BE2C (cell line): ENCODE measurements at regions not wholly inside any gene's neighbourhood (a gene's known extent, or its start where the extent isn't known, plus 50 kb on each side); places are given as distances from the start of the nearest gene placed in this dataset.
A peak's percentile ranks its signal among the peaks of the same experiment; 100 is the strongest.

Experiments used
- DNase-seq: peaks from one replicate; pipeline ENCODE4 v3.0.0-alpha.2; 2020
- H3K27me3 ChIP-seq: fragments of 250-450 bp; sonication (Bioruptor Pico); 2 replicates; pipeline ENCODE4 v1.5.1; 2020; ENCODE audit warnings: mild to moderate bottlenecking
- H3K36me3 ChIP-seq: fragments of 250-450 bp; sonication (Bioruptor Pico); 2 replicates; pipeline ENCODE4 v1.5.1; 2020; ENCODE audit warnings: mild to moderate bottlenecking
- H3K4me1 ChIP-seq: fragments of 250-450 bp; sonication (Bioruptor Pico); 2 replicates; pipeline ENCODE4 v1.5.1; 2020
- H3K4me3 ChIP-seq: 2 replicates; pipeline ENCODE4 v1.5.1; 2011; ENCODE audit warnings: low read depth, low read length
- H3K9me3 ChIP-seq: fragments of 250-450 bp; sonication (Bioruptor Pico); 2 replicates; pipeline ENCODE4 v1.5.1; 2020
- TF ChIP-seq, protein P1 (sequence below): IDR thresholded peaks from 2 replicates; pipeline ENCODE4 v1.5.1; 2012; ENCODE audit warnings: mild to moderate bottlenecking, low read depth, low read length

DNA sequence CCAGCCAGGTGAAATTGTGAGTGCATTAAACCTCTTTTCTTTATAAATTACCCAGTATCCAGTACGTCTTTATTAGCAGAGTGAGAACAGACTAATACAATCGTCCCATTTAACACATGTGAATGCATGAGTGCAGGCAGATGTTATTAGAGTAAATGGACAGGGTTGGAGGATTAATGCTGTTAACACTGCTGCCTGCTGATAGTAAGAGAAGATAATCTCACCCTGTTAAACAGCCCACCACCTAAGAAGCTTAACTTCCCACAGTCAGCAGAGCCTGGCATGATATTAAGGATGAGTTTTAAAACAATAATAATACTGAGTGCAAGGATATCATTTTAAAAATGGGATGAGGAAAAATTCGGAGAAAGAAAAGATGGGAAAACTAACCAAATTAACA lies 181.4 kb upstream of the LHX8 start:
- Histone ChIP-seq H3K36me3 (no peaks in the 10 kb centered on the region), H3K27me3 (no peaks in the 10 kb centered on the region), H3K9me3 (no peaks in the 10 kb centered on the region), H3K4me1 (no peaks in the 10 kb centered on the region), H3K4me3 (no peak overlapping the region)
- TF ChIP-seq, protein P1, sequence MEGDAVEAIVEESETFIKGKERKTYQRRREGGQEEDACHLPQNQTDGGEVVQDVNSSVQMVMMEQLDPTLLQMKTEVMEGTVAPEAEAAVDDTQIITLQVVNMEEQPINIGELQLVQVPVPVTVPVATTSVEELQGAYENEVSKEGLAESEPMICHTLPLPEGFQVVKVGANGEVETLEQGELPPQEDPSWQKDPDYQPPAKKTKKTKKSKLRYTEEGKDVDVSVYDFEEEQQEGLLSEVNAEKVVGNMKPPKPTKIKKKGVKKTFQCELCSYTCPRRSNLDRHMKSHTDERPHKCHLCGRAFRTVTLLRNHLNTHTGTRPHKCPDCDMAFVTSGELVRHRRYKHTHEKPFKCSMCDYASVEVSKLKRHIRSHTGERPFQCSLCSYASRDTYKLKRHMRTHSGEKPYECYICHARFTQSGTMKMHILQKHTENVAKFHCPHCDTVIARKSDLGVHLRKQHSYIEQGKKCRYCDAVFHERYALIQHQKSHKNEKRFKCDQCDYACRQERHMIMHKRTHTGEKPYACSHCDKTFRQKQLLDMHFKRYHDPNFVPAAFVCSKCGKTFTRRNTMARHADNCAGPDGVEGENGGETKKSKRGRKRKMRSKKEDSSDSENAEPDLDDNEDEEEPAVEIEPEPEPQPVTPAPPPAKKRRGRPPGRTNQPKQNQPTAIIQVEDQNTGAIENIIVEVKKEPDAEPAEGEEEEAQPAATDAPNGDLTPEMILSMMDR = no peak
- DNase-seq = no peak

DNA sequence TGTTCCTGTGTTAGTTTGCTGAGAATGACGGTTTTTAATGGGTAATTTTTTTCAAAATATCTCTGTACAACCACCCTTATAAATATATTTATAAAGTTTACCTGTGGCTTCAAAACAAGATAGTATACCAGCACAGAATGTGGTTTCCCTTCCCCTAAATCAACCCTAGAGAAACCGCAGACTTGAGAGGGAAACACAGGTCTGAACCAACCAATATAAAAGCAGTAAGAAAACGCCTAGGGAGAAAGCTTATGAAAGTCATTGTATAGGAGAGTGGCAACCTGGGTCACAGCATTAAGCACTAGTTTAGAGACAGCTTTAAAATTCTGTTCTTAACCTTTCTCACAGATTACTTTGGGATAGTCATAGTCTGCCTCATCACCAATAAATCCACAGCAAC lies 180.6 kb upstream of the LHX8 start:
- no peak for DNase-seq
- no peaks in the 10 kb centered on the region for H3K4me1 ChIP-seq
- H3K27me3 ChIP-seq = no peaks in the 10 kb centered on the region
- H3K4me3 ChIP-seq = no peak overlapping the region
- no peaks in the 10 kb centered on the region for H3K36me3 ChIP-seq
- TF ChIP-seq, protein P1 = no peak
- H3K9me3 ChIP-seq = no peaks in the 10 kb centered on the region

DNA sequence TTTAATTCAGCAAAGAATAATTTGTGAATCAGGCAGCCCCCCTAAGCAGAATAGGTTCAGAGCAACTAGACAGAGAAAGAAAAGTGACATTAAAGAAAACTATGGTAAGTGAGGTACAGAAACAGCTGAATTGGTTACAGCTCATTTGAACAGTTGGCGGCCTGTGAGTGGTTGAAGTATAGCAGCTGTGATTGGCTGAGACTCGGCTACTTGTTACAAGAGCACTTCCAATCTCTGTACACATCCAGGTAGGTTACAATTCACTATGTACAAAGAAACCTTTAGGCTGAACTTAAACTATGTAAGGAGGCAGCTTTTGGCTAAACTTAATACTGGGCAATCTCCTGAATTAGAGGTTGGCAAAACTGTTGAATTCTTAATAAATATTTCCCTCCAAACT lies 171.1 kb upstream of the LHX8 start:
- no peaks in the 10 kb centered on the region for H3K36me3 ChIP-seq
- H3K4me1 ChIP-seq = no peaks in the 10 kb centered on the region
- DNase-seq = no peak
- H3K27me3 ChIP-seq = no peaks in the 10 kb centered on the region
- H3K4me3 ChIP-seq = no peak overlapping the region
- no peaks in the 10 kb centered on the region for H3K9me3 ChIP-seq
- TF ChIP-seq, protein P1 = no peak

DNA sequence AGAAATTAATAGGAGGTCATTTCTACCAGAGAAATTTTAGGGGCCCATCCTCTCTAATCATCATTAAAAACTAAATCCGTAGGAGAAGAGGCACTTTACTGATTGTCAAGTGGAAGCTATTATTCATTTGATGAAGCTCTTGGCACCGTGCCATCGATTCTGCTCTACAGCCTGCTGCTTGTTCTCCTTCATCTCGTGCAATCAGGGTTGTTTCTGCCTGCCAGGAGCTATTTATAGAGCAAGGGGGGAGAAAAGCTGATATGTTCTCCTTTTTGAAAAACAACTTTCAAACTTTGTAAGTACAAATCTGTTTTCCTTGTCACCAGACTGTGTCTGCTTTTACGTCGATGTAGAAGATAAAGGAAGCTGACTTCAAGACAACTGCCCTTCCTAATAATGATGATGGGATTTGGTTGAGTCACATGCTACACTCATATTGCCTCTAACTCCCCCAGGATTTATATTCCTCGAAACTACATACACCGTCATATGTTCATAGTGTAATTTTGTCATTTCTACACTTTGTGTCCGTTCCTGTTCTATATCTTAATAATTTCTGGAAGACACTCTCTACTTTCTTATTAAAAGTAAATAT lies 169.6 kb upstream of the LHX8 start:
- H3K9me3 ChIP-seq = no peaks in the 10 kb centered on the region
- no peaks in the 10 kb centered on the region for H3K4me1 ChIP-seq
- no peaks in the 10 kb centered on the region for H3K27me3 ChIP-seq
- no peak overlapping the region; the same call in 1 of the 2 replicates for H3K4me3 ChIP-seq
- no peaks in the 10 kb centered on the region for H3K36me3 ChIP-seq
- peak; percentile 76 for DNase-seq
- TF ChIP-seq, protein P1 = no peak

DNA sequence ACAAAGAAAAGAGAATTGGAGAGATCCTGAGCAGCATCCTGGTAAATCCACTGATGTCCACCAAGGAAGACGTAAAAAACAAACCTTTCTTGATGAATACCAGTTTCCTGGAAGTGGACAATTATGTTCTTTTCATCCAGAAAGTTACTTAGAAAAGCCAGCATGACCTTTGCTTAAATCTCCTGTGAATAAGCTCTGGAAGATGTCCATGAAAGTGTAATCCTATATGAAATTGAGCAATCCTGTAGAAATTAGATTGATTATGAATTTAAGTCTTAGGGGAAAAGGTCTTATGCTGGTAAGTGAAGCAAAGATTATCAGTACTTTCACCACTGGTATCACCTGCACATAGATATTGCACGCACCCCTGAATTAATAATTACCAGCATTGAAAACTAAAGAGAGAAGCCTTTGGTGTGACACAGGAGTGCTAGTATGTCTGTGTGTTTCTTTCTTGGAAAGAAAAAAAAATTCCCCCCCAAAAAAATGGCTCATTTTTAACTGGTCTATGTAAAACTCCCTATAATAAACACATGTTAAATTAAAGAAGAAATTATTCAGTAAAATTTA lies 164.5 kb upstream of the LHX8 start:
- TF ChIP-seq, protein P1 = no peak
- no peaks in the 10 kb centered on the region for H3K4me1 ChIP-seq
- no peak for DNase-seq
- no peaks in the 10 kb centered on the region for H3K9me3 ChIP-seq
- H3K27me3 ChIP-seq = no peaks in the 10 kb centered on the region
- H3K4me3 ChIP-seq = no peak overlapping the region
- H3K36me3 ChIP-seq = no peaks in the 10 kb centered on the region

DNA sequence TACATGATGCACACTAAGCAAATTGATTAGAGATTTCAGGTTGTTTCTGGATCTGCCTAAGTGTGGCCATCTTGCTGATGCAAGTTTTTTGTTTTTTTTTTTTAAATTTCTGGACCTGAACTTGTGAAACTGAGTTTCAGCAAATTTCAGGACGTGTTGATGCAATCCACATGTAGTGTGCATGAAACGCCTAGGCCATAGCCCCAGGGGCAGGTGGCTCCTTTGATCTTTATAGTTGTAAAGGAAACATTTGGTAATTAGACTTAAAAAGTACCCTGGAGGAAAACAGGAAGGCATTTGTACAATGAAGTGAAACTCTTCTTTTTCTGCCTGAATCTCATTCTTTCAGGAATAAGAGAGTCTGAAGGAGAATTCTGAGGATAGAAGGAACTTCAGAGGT lies 162.2 kb upstream of the LHX8 start:
- H3K9me3 ChIP-seq = no peaks in the 10 kb centered on the region
- TF ChIP-seq, protein P1 = no peak
- H3K4me1 ChIP-seq = no peaks in the 10 kb centered on the region
- no peaks in the 10 kb centered on the region for H3K36me3 ChIP-seq
- no peak for DNase-seq
- H3K27me3 ChIP-seq = no peaks in the 10 kb centered on the region
- no peak overlapping the region for H3K4me3 ChIP-seq
